ENCODE measurements at regions not wholly inside any gene's neighbourhood (a gene's known extent, or its start where the extent isn't known, plus 50 kb on each side); places are given as distances from the start of the nearest gene placed in this dataset.

GRCh38 chr5:72586788-72587530 lies 79.7 kb upstream of the ZNF366 start:
- TF ChIP-seq POLR2AphosphoS5 (IDR thresholded peaks at IDR 0.05): no peak
- TF ChIP-seq, protein P1, sequence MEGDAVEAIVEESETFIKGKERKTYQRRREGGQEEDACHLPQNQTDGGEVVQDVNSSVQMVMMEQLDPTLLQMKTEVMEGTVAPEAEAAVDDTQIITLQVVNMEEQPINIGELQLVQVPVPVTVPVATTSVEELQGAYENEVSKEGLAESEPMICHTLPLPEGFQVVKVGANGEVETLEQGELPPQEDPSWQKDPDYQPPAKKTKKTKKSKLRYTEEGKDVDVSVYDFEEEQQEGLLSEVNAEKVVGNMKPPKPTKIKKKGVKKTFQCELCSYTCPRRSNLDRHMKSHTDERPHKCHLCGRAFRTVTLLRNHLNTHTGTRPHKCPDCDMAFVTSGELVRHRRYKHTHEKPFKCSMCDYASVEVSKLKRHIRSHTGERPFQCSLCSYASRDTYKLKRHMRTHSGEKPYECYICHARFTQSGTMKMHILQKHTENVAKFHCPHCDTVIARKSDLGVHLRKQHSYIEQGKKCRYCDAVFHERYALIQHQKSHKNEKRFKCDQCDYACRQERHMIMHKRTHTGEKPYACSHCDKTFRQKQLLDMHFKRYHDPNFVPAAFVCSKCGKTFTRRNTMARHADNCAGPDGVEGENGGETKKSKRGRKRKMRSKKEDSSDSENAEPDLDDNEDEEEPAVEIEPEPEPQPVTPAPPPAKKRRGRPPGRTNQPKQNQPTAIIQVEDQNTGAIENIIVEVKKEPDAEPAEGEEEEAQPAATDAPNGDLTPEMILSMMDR (IDR thresholded peaks at IDR 0.05 in 8 of 11, conservative IDR thresholded peaks at IDR 0.05 in 3 of 11): no peak
